ENCODE measurements at regions not wholly inside any gene's neighbourhood (a gene's known extent, or its start where the extent isn't known, plus 50 kb on each side); places are given as distances from the start of the nearest gene placed in this dataset.

DNA sequence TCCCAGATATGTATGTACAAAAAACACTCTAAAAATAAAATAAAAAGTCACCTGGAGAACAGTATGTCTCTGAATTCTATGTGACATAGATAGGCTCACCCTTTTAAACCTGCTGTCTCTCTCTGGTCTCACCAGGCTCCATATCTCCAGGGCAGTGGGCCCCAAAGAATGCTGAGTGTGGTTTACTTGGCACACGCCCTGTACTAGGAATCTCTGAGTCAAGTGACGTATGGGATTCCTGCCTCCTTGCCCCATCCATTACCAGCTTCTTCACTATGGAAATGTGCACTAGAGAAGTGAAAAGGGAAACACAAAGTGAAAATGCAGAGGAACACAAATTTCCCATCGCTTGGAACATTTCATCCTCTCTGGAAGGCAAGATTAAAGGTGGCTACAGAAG lies 722.2 kb upstream of the TENM4 start:
- TF ChIP-seq, protein P1, sequence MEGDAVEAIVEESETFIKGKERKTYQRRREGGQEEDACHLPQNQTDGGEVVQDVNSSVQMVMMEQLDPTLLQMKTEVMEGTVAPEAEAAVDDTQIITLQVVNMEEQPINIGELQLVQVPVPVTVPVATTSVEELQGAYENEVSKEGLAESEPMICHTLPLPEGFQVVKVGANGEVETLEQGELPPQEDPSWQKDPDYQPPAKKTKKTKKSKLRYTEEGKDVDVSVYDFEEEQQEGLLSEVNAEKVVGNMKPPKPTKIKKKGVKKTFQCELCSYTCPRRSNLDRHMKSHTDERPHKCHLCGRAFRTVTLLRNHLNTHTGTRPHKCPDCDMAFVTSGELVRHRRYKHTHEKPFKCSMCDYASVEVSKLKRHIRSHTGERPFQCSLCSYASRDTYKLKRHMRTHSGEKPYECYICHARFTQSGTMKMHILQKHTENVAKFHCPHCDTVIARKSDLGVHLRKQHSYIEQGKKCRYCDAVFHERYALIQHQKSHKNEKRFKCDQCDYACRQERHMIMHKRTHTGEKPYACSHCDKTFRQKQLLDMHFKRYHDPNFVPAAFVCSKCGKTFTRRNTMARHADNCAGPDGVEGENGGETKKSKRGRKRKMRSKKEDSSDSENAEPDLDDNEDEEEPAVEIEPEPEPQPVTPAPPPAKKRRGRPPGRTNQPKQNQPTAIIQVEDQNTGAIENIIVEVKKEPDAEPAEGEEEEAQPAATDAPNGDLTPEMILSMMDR (conservative IDR thresholded peaks at IDR 0.05; ENCODE audit: low read length) = no peak
- peak; percentile 67 for DNase-seq (ENCODE audit: low read depth)
- no peak overlapping the region for H3K4me3 ChIP-seq (ENCODE audit: low read length)

DNA sequence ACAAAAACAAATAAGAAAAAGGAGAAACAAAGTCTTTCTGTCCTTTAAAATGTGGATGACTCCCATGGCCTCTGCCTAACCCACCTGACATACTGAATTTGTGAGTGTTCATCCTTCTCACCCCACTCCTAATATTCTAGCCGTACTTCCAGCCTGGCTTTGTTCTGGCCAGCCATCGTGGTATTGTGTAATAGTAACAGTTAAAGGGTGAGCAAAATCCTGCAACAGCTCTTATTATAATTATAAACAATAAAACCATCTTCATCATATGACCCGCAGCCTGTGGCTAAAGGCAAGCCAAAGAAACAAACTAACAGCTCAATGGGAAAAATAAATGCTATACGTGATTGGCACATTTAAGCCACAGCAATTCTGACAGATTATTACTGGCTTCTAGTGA lies 721.6 kb upstream of the TENM4 start:
- no peak for DNase-seq (ENCODE audit: low read depth)
- TF ChIP-seq, protein P1 (conservative IDR thresholded peaks at IDR 0.05; ENCODE audit: low read length) = no peak

DNA sequence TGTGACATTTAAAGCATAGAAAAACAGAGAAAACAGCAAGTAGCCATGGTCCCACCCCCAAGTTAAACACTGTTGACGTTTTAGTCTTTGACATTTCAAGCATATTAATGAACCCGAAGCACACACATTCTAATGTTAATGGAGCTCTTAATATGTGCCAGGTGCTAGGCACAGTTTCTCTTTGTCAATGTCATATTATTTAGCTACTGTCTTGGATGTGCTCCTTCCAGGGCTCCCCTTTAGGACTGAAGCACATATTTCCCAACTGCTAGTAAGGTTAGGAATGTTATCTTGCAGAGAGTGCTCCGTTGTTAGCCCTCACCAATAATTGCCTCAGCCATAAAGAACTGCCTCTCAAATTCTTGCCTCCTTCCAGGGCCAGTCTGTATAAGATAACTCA lies 716.6 kb upstream of the TENM4 start:
- no peak overlapping the region for H3K4me3 ChIP-seq (ENCODE audit: low read length)
- TF ChIP-seq, protein P1 (conservative IDR thresholded peaks at IDR 0.05; ENCODE audit: low read length) = no peak
- DNase-seq (ENCODE audit: low read depth) = no peak

More for the DNA sequence above, 721.6 kb upstream of the TENM4 start:
- H3K4me3 ChIP-seq (ENCODE audit: low read length) = no peak overlapping the region

DNA sequence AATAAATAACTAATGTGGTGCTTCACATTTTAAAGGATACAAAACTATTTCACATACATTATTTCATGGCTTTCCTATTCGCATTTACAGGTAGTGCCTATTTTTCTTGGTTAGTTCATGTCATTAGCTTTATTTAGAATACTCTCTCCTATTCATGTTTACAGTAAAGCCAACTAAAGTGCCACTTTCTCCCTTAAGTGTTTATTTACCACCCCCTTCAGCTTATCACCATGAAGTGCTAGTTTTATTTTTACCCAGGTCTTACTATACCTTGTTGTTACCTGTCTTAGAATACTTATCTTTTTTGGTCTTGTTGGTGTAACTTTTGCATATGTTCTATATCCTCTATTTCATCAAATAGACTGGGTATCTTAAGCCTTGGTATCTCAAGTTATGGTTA lies 715.2 kb upstream of the TENM4 start:
- no peak for DNase-seq (ENCODE audit: low read depth)
- no peak overlapping the region for H3K4me3 ChIP-seq (ENCODE audit: low read length)
- TF ChIP-seq, protein P1 (conservative IDR thresholded peaks at IDR 0.05; ENCODE audit: low read length) = no peak

DNA sequence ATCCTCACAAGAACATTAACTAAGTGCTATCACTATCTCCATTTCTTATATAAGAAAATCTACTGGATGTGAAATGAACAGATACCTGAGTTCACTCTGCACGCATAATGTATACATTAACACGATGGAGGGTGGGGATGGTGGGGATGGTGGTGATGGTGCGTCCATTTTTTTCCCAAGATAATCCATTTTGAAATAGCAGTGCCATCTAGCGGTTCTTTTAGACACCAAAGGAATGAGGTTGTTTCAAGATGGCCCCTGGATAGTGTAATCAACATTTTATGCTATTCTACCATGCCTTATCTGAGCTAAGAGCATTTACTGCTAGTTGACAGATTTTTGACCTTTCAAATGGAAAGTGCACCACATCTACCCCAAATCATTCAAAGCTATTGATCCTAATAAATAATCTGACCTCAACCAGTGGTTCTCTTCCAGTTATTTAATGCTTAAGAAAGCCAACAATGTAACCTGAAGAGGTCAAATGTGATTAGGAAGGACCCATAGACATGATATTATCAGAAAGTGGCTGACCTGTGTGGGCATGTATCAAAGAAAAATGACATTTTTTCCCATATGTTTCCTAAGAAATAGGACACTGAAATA lies 714.7 kb upstream of the TENM4 start:
- TF ChIP-seq, protein P1 (conservative IDR thresholded peaks at IDR 0.05; ENCODE audit: low read length) = peak; percentile 66
- no peak overlapping the region for H3K4me3 ChIP-seq (ENCODE audit: low read length)
- DNase-seq (ENCODE audit: low read depth) = peak; percentile 25

DNA sequence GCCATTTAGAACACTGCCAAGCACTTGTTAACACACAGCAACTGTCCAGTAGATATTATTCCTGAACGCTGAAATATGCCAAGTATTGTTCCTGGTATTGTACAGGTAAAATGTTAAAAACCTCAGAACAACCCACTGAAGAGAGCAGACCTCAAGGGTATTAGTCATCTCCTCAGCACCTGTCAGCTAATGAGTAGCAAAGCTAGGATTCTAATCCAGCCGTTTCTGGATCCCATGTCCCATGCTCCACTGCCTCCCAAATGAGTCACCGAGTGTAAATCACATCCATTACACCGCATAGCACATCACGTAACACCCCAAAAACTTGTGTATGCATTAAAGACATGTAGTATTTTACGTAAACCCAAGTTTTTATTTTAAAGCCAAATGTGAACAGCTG lies 705.4 kb upstream of the TENM4 start:
- no peak for DNase-seq (ENCODE audit: low read depth)
- TF ChIP-seq, protein P1 (conservative IDR thresholded peaks at IDR 0.05; ENCODE audit: low read length) = no peak
- no peak overlapping the region for H3K4me3 ChIP-seq (ENCODE audit: low read length)

DNA sequence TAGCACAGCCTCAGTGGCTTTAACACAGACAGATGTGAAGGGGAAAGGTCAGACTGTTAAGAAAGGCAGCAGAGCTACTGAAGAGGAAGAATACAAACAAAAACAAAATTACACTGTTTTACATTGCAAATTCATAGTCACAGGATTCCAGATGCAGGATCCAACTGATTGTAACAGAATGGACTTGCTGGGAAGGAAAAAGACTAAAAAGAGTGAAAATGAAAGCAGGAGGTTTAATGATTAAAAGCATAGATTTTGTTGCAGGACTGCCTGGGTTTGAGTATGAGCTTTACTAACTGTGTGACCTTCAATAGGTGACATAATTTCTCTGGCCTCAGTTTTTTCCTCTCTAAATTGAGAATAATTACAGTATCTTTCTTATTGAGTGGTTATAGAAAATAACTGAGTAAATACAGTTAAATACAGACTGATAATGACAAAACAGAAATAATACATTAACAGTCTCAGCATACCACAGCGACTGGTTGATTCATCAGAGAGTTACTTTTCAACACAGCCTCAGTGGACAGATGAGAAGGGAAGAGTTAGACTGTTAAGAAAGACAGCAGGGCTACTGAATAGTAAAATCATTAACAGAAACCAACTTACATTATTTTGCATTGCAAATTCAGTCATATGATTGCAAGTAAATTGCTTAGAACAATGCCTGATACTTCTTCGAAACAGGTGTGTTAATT lies 704.2 kb upstream of the TENM4 start:
- TF ChIP-seq, protein P1 (conservative IDR thresholded peaks at IDR 0.05; ENCODE audit: low read length) = no peak
- H3K4me3 ChIP-seq (ENCODE audit: low read length) = no peak overlapping the region
- no peak for DNase-seq (ENCODE audit: low read depth)
